ENCODE measurements at regions not wholly inside any gene's neighbourhood (a gene's known extent, or its start where the extent isn't known, plus 50 kb on each side); places are given as distances from the start of the nearest gene placed in this dataset.

- H3K36me3 ChIP-seq (ENCODE audit: control insufficient read depth in 2 of 4, insufficient read depth in 4 of 4, low read length in 3 of 4), result no peaks in the 10 kb centered on the region
- no peak overlapping the region for H3K4ac ChIP-seq (replicated peaks; ENCODE audit: insufficient read length, low read depth, low read length)
- no peak overlapping the region for H3K27ac ChIP-seq (ENCODE audit: low read depth, low read length)
- DNase-seq (ENCODE audit: low read depth in 1 of 2, low spot score in 2 of 2), result no peak
- H4K20me1 ChIP-seq (replicated peaks in 1 of 2; ENCODE audit: control insufficient read depth in 1 of 2, insufficient read depth in 2 of 2, low read length in 2 of 2), result no peaks in the 10 kb centered on the region
- H4K91ac ChIP-seq (replicated peaks; ENCODE audit: insufficient read length, low read length), result no peak overlapping the region
- no peaks in the 10 kb centered on the region for H3K79me1 ChIP-seq (ENCODE audit: low read depth, low read length)
- no peak overlapping the region for H3K4me3 ChIP-seq (ENCODE audit: extremely low read depth in 1 of 4, insufficient read depth in 2 of 4, low read depth in 3 of 4, low read length in 4 of 4)
- H3K79me2 ChIP-seq (ENCODE audit: control insufficient read depth in 1 of 2, insufficient read depth in 2 of 2, low read length in 2 of 2), result no peaks in the 10 kb centered on the region
- no peak overlapping the region for H2AK5ac ChIP-seq (ENCODE audit: low read depth, low read length)
- H2BK15ac ChIP-seq (ENCODE audit: low read length), result no peak overlapping the region
- H3K4me2 ChIP-seq (ENCODE audit: insufficient read depth in 1 of 2, low read depth in 2 of 2, low read length in 2 of 2), result no peak overlapping the region
- no peaks in the 10 kb centered on the region for H3K4me1 ChIP-seq (replicated peaks in 1 of 4; ENCODE audit: control insufficient read depth in 3 of 4, insufficient read depth in 4 of 4, low read length in 3 of 4)
- POLR2A ChIA-PET (ENCODE audit: partially characterized antibody), result no interaction called here
- H3K14ac ChIP-seq (ENCODE audit: insufficient read length), result no peak overlapping the region
- no peak overlapping the region for H2BK12ac ChIP-seq (ENCODE audit: low read depth, low read length)
- H3K27me3 ChIP-seq (replicated peaks in 1 of 4; ENCODE audit: control insufficient read depth in 3 of 4, extremely low read depth in 1 of 4, insufficient read depth in 3 of 4, low read length in 3 of 4), result no peaks in the 10 kb centered on the region
- CTCF ChIA-PET (ENCODE audit: partially characterized antibody), result no interaction called here
- no peak for TF ChIP-seq CREB1 (IDR thresholded peaks at IDR 0.05)
- TF ChIP-seq, protein P1, sequence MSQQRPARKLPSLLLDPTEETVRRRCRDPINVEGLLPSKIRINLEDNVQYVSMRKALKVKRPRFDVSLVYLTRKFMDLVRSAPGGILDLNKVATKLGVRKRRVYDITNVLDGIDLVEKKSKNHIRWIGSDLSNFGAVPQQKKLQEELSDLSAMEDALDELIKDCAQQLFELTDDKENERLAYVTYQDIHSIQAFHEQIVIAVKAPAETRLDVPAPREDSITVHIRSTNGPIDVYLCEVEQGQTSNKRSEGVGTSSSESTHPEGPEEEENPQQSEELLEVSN (IDR thresholded peaks at IDR 0.05), result peak; percentile 71
- FAIRE-seq, result no peak
- no peak overlapping the region for H3K23ac ChIP-seq (ENCODE audit: insufficient read length)
- no peak overlapping the region for H3K18ac ChIP-seq (ENCODE audit: extremely low read depth, low read length)
- H3K56ac ChIP-seq (replicated peaks; ENCODE audit: insufficient read length, low read depth, low read length), result no peak overlapping the region
- no peak overlapping the region for H2AFZ ChIP-seq (ENCODE audit: low read length)
- peaks cover 0 to 3% of the 10 kb centered on the region in 2 experiments; a peak in 1 of 4 replicates for H3K9me3 ChIP-seq (ENCODE audit: insufficient read depth in 2 of 2, low read depth in 1 of 2, low read length in 1 of 2)
- no peak overlapping the region for H2BK120ac ChIP-seq (replicated peaks; ENCODE audit: low read depth, low read length)
- no peak overlapping the region for H2BK20ac ChIP-seq (ENCODE audit: low read length)
- no peak overlapping the region for H4K8ac ChIP-seq (ENCODE audit: extremely low read depth, insufficient read depth, low read length)
- H3K23me2 ChIP-seq (ENCODE audit: low read depth, low read length), result peaks cover 2% of the 10 kb centered on the region; the same call in 1 of the 2 replicates
- no peak overlapping the region for H4K5ac ChIP-seq (ENCODE audit: insufficient read length, low read depth, low read length)
- WGBS, 2 experiments (ENCODE audit: extremely low coverage in 1 of 2, insufficient coverage in 1 of 2, insufficient read length in 1 of 2, insufficient replicate concordance in 2 of 2, low coverage in 1 of 2, low lambda C conversion rate in 2 of 2, missing lambda C conversion rate in 1 of 2), result 96% methylated on average over 5 of the region's 8 CpGs; no CpG with 5 or more reads in 1 of the 2 experiments
- H2BK5ac ChIP-seq (ENCODE audit: low read depth, low read length), result no peak overlapping the region
- no peak overlapping the region for H3K9ac ChIP-seq (replicated peaks in 1 of 4; ENCODE audit: extremely low read depth in 1 of 4, low read depth in 3 of 4, low read length in 3 of 4)
Observed at GRCh38 chr5:30690931-30691330, 502.6 kb upstream of the CDH6 start.

Measured in H1 (cell line).